HCT116 (cell line): ENCODE measurements at regions not wholly inside any gene's neighbourhood (a gene's known extent, or its start where the extent isn't known, plus 50 kb on each side); places are given as distances from the start of the nearest gene placed in this dataset.

ENCODE experiments used
- POLR2A ChIP-seq: IDR thresholded peaks from 2 replicates; pipeline ENCODE4 v1.7.0; 2011; ENCODE audit warnings: borderline replicate concordance; ENCODE audit not compliant: insufficient read depth, insufficient read length; ENCODE audit errors: extremely low read depth
- POLR2AphosphoS5 ChIP-seq: IDR thresholded peaks from 2 replicates; pipeline ENCODE4 v1.6.1; 2011; ENCODE audit warnings: mild to moderate bottlenecking, low read depth, low read length, moderate library complexity
- SP1 ChIP-seq: IDR thresholded peaks from 2 replicates; pipeline ENCODE4 v1.6.1; 2012; ENCODE audit warnings: low read depth
- TF ChIP-seq, protein P1 (sequence below), 3 experiments: fragments of 200-600 bp in 1 of 3; sonication (generic) in 1 of 3; IDR thresholded peaks in 2 of 3; conservative IDR thresholded peaks in 1 of 3; 2 replicates each; pipeline ENCODE4 v1.5.1; 2012 to 2017; ENCODE audit warnings: low read depth in 2 of 3, low read length in 2 of 3, antibody characterized with exemption in 1 of 3, borderline replicate concordance in 1 of 3, control low read depth in 1 of 3, mild to moderate bottlenecking in 1 of 3, mixed read lengths in 1 of 3, mixed run types in 1 of 3, moderate library complexity in 1 of 3; ENCODE audit not compliant: insufficient read depth in 1 of 3

DNA sequence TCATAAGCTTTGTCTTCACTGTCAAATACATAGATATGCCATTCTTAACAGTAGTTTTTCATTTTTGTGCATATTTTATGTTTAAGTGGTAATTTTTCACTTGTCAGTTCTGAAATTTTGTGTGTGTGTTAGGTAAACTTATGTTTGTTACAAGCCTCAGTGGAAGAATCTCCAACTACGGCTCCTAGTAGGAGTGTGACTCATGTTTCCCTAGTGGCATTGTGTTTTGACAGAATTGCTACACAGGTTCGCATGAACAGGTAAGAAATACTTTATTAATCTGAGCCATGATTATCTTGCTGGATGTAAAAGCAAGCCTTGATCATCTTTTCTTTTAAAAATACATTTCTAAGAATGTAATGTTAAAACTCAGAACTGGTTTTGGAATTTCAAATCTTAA lies 94.4 kb downstream of the BLTP1 start:
- TF ChIP-seq, protein P1, sequence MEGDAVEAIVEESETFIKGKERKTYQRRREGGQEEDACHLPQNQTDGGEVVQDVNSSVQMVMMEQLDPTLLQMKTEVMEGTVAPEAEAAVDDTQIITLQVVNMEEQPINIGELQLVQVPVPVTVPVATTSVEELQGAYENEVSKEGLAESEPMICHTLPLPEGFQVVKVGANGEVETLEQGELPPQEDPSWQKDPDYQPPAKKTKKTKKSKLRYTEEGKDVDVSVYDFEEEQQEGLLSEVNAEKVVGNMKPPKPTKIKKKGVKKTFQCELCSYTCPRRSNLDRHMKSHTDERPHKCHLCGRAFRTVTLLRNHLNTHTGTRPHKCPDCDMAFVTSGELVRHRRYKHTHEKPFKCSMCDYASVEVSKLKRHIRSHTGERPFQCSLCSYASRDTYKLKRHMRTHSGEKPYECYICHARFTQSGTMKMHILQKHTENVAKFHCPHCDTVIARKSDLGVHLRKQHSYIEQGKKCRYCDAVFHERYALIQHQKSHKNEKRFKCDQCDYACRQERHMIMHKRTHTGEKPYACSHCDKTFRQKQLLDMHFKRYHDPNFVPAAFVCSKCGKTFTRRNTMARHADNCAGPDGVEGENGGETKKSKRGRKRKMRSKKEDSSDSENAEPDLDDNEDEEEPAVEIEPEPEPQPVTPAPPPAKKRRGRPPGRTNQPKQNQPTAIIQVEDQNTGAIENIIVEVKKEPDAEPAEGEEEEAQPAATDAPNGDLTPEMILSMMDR (IDR thresholded peaks at IDR 0.05 in 2 of 3, conservative IDR thresholded peaks at IDR 0.05 in 1 of 3; ENCODE audit: borderline replicate concordance in 1 of 3, insufficient read depth in 1 of 3, low read depth in 2 of 3, low read length in 2 of 3): no peak
- TF ChIP-seq SP1 (no peak), POLR2A (no peak), POLR2AphosphoS5 (no peak)
